Activated CD4-positive, alpha-beta memory T cell treated with anti-CD3 and anti-CD28 coated beads for 36 hours (primary cell): ENCODE measurements at regions not wholly inside any gene's neighbourhood (a gene's known extent, or its start where the extent isn't known, plus 50 kb on each side); places are given as distances from the start of the nearest gene placed in this dataset.

Experiments used
- CTCF ChIA-PET: fragments of 350-600 bp; sonication (Branson Sonifier 250); formaldehyde crosslinking; loops from one replicate; lab custom pipeline; 2021; ENCODE audit warnings: antibody characterized with exemption, inconsistent platforms; lab: Charles Lee
- POLR2A ChIA-PET: fragments of 350-600 bp; sonication (Branson Sonifier 250); formaldehyde crosslinking; loops from one replicate; lab custom pipeline; 2021; ENCODE audit warnings: antibody characterized with exemption; lab: Charles Lee
- DNase-seq: peaks from one replicate; pipeline ENCODE4 v3.0.0-alpha.2; 2020
- H3K27ac Mint-ChIP-seq: one replicate; pipeline ENCODE4 v1.8.0; 2021; ENCODE audit warnings: mixed read lengths
- H3K27me3 Mint-ChIP-seq: one replicate; pipeline ENCODE4 v1.8.0; 2021; ENCODE audit warnings: mixed read lengths
- H3K36me3 Mint-ChIP-seq: one replicate; pipeline ENCODE4 v1.8.0; 2021; ENCODE audit warnings: mixed read lengths
- H3K4me1 Mint-ChIP-seq: one replicate; pipeline ENCODE4 v1.8.0; 2021; ENCODE audit warnings: low read depth, mixed read lengths
- H3K4me3 Mint-ChIP-seq: one replicate; pipeline ENCODE4 v1.8.0; 2021; ENCODE audit warnings: mild to moderate bottlenecking, mixed read lengths
- H3K9me3 Mint-ChIP-seq: one replicate; pipeline ENCODE4 v1.8.0; 2021; ENCODE audit warnings: mixed read lengths
- intact Hi-C: fragments of 100-400 bp; cut with micrococcal nuclease; formaldehyde crosslinking; loops from one replicate; pipeline ENCODE4 v1.15.1; 2023

GRCh38 chr5:3654515-3654914, 58.9 kb downstream of the IRX1 start:
- H3K4me1 Mint-ChIP-seq = no peaks in the 10 kb centered on the region
- no peaks in the 10 kb centered on the region for H3K36me3 Mint-ChIP-seq
- ChIA-PET CTCF (no interaction called here), POLR2A (no interaction called here)
- DNase-seq = no peak
- no peak overlapping the region for H3K27ac Mint-ChIP-seq
- intact Hi-C loops = no loop called here
- H3K4me3 Mint-ChIP-seq = no peak overlapping the region
- H3K9me3 Mint-ChIP-seq = peaks cover 14% of the 10 kb centered on the region
- H3K27me3 Mint-ChIP-seq = no peaks in the 10 kb centered on the region

- no peak overlapping the region for H3K27ac Mint-ChIP-seq
- CTCF ChIA-PET = no interaction called here
These were observed 61.2 kb downstream of the IRX1 start for GRCh38 chr5:3656803-3657202.

DNA sequence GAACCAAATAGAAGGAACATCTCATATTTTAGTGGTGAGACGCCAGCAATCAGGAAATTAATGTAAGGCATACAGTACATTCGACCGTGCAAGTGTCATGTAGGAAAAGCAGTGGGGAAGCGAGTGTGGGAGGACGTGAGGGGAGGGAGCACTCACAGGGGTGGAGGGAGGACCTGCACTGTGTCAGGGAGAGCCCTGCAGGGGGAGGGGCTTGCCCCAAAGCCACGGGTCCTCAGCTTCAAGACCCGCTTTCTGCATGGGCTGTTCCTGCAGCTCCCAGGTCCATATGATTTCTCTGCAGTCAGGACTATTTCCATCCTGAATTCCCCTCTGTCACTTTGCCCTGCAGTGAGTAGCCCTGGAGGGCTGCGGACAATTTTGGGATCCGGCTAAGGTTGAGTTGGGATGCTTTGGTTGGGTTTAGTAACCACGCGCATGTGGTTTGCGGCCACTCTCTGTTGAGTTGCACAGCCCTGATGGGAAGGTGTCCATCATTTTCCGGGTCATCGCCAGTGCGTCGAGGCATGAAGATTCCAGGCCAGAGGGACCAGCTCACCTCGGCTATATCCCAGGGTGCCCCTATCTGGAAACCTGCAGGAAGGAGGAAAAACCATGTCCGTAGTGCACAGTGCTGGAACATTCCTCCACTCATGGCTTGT, 61.9 kb downstream of the IRX1 start:
- H3K4me3 Mint-ChIP-seq = no peak overlapping the region
- intact Hi-C loops = no loop called here
- POLR2A ChIA-PET = no interaction called here
- no peak for DNase-seq
- H3K4me1 Mint-ChIP-seq = no peaks in the 10 kb centered on the region
- CTCF ChIA-PET = no interaction called here
- H3K36me3 Mint-ChIP-seq = no peaks in the 10 kb centered on the region
- H3K9me3 Mint-ChIP-seq = peaks cover 8% of the 10 kb centered on the region
- no peaks in the 10 kb centered on the region for H3K27me3 Mint-ChIP-seq
- no peak overlapping the region for H3K27ac Mint-ChIP-seq

More at GRCh38 chr5:3656803-3657202, 61.2 kb downstream of the IRX1 start:
- Mint-ChIP-seq H3K4me3 (no peak overlapping the region), H3K36me3 (no peaks in the 10 kb centered on the region), H3K27me3 (no peaks in the 10 kb centered on the region), H3K9me3 (peaks cover 8% of the 10 kb centered on the region), H3K4me1 (no peaks in the 10 kb centered on the region)
- POLR2A ChIA-PET = no interaction called here
- intact Hi-C loops = no loop called here
- no peak for DNase-seq

GRCh38 chr5:3658929-3659328, 63.3 kb downstream of the IRX1 start:
- no peaks in the 10 kb centered on the region for H3K36me3 Mint-ChIP-seq
- no peak overlapping the region for H3K27ac Mint-ChIP-seq
- H3K4me3 Mint-ChIP-seq = no peak overlapping the region
- peaks cover 8% of the 10 kb centered on the region for H3K9me3 Mint-ChIP-seq
- intact Hi-C loops = no loop called here
- ChIA-PET CTCF (no interaction called here), POLR2A (no interaction called here)
- DNase-seq = no peak
- H3K4me1 Mint-ChIP-seq = no peaks in the 10 kb centered on the region
- H3K27me3 Mint-ChIP-seq = no peaks in the 10 kb centered on the region

- intact Hi-C loops = no loop called here
These were observed 64.3 kb downstream of the IRX1 start for GRCh38 chr5:3659907-3660306.

GRCh38 chr5:3660630-3661029, 65.0 kb downstream of the IRX1 start:
- Mint-ChIP-seq H3K4me1 (no peaks in the 10 kb centered on the region), H3K4me3 (no peak overlapping the region), H3K9me3 (peaks cover 8% of the 10 kb centered on the region), H3K27ac (no peak overlapping the region), H3K36me3 (no peaks in the 10 kb centered on the region), H3K27me3 (no peaks in the 10 kb centered on the region)
- DNase-seq = no peak
- intact Hi-C loops = no loop called here
- ChIA-PET POLR2A (no interaction called here), CTCF (no interaction called here)

More at GRCh38 chr5:3659907-3660306, 64.3 kb downstream of the IRX1 start:
- no peaks in the 10 kb centered on the region for H3K27me3 Mint-ChIP-seq
- no peak overlapping the region for H3K27ac Mint-ChIP-seq
- no peak for DNase-seq
- H3K4me3 Mint-ChIP-seq = no peak overlapping the region
- CTCF ChIA-PET = no interaction called here
- POLR2A ChIA-PET = no interaction called here
- H3K36me3 Mint-ChIP-seq = no peaks in the 10 kb centered on the region
- no peaks in the 10 kb centered on the region for H3K4me1 Mint-ChIP-seq
- H3K9me3 Mint-ChIP-seq = peaks cover 8% of the 10 kb centered on the region

GRCh38 chr5:3661755-3662296, 66.2 kb downstream of the IRX1 start:
- intact Hi-C loops = no loop called here
- Mint-ChIP-seq H3K4me1 (no peaks in the 10 kb centered on the region), H3K4me3 (no peak overlapping the region), H3K36me3 (no peaks in the 10 kb centered on the region), H3K27ac (no peak overlapping the region), H3K27me3 (no peaks in the 10 kb centered on the region), H3K9me3 (peaks cover 8% of the 10 kb centered on the region)
- CTCF ChIA-PET = interaction anchor here (0.6 kb wide), 1 partner anchor 27 kb away, joined by 3 read pairs; no protein-coding TSS in a partner anchor
- POLR2A ChIA-PET = no interaction called here
- no peak for DNase-seq

GRCh38 chr5:3662344-3662743, 66.7 kb downstream of the IRX1 start:
- no peak overlapping the region for H3K4me3 Mint-ChIP-seq
- CTCF ChIA-PET = interaction anchor here (0.6 kb wide), 1 partner anchor 28 kb away, joined by 3 read pairs; no protein-coding TSS in a partner anchor
- no peak overlapping the region for H3K27ac Mint-ChIP-seq
- peaks cover 6% of the 10 kb centered on the region for H3K9me3 Mint-ChIP-seq
- H3K27me3 Mint-ChIP-seq = no peaks in the 10 kb centered on the region
- no peaks in the 10 kb centered on the region for H3K4me1 Mint-ChIP-seq
- DNase-seq = no peak
- intact Hi-C loops = no loop called here
- no peaks in the 10 kb centered on the region for H3K36me3 Mint-ChIP-seq
- POLR2A ChIA-PET = no interaction called here

- H3K36me3 Mint-ChIP-seq = no peaks in the 10 kb centered on the region
- DNase-seq = no peak
- ChIA-PET CTCF (no interaction called here), POLR2A (no interaction called here)
- H3K27me3 Mint-ChIP-seq = no peaks in the 10 kb centered on the region
- H3K4me3 Mint-ChIP-seq = no peak overlapping the region
- intact Hi-C loops = no loop called here
- no peak overlapping the region for H3K27ac Mint-ChIP-seq
- H3K4me1 Mint-ChIP-seq = no peaks in the 10 kb centered on the region
- H3K9me3 Mint-ChIP-seq = peaks cover 13% of the 10 kb centered on the region
These were observed 75.7 kb downstream of the IRX1 start for GRCh38 chr5:3671337-3671736.

GRCh38 chr5:3678801-3679200, 83.2 kb downstream of the IRX1 start:
- H3K4me1 Mint-ChIP-seq = no peaks in the 10 kb centered on the region
- intact Hi-C loops = no loop called here
- H3K27ac Mint-ChIP-seq = no peak overlapping the region
- no peaks in the 10 kb centered on the region for H3K27me3 Mint-ChIP-seq
- H3K36me3 Mint-ChIP-seq = no peaks in the 10 kb centered on the region
- ChIA-PET POLR2A (no interaction called here), CTCF (no interaction called here)
- no peak for DNase-seq
- H3K4me3 Mint-ChIP-seq = no peak overlapping the region
- H3K9me3 Mint-ChIP-seq = no peaks in the 10 kb centered on the region

GRCh38 chr5:3680821-3681220, 85.2 kb downstream of the IRX1 start:
- H3K4me3 Mint-ChIP-seq = no peak overlapping the region
- ChIA-PET POLR2A (no interaction called here), CTCF (no interaction called here)
- intact Hi-C loops = no loop called here
- H3K27me3 Mint-ChIP-seq = no peaks in the 10 kb centered on the region
- H3K9me3 Mint-ChIP-seq = no peaks in the 10 kb centered on the region
- H3K36me3 Mint-ChIP-seq = no peaks in the 10 kb centered on the region
- DNase-seq = no peak
- no peaks in the 10 kb centered on the region for H3K4me1 Mint-ChIP-seq
- no peak overlapping the region for H3K27ac Mint-ChIP-seq

GRCh38 chr5:3684118-3684517, 88.5 kb downstream of the IRX1 start:
- POLR2A ChIA-PET = no interaction called here
- no peaks in the 10 kb centered on the region for H3K4me1 Mint-ChIP-seq
- intact Hi-C loops = no loop called here

DNA sequence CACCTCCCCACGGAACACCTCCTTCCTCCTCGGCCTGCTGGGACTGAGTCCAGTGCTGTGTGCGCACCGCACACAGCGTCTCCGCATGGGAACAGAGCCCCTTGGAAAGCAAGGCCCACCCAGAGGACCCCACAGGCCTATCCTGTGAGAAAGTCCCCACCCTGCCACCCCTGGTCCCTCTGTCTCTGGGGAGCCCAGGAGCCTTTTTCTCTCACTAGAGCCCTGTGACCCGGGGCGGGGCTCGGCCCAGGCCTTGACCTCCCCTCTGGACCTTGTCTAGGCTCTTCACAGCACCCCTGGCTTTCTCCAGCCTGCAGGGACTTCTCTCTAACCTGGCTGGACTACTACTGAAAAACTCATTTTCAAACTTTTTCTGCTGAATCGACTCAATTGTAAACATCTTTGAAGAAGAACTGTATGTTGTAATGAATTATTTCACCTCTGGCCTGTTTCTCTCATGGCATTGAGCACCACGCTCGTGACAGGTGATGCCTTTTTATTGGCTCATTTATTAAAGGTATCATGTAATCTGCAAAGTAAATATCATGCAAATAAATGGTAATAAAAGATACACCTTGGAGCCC, 89.2 kb downstream of the IRX1 start:
- intact Hi-C loops = no loop called here
- H3K4me3 Mint-ChIP-seq = no peak overlapping the region

More at GRCh38 chr5:3684118-3684517, 88.5 kb downstream of the IRX1 start:
- DNase-seq = no peak
- Mint-ChIP-seq H3K27ac (no peak overlapping the region), H3K9me3 (no peaks in the 10 kb centered on the region), H3K36me3 (no peaks in the 10 kb centered on the region), H3K4me3 (no peak overlapping the region), H3K27me3 (no peaks in the 10 kb centered on the region)
- CTCF ChIA-PET = no interaction called here

More for the DNA sequence above, 89.2 kb downstream of the IRX1 start:
- POLR2A ChIA-PET = no interaction called here
- H3K4me1 Mint-ChIP-seq = no peaks in the 10 kb centered on the region
- DNase-seq = no peak
- H3K36me3 Mint-ChIP-seq = no peaks in the 10 kb centered on the region
- CTCF ChIA-PET = no interaction called here
- no peaks in the 10 kb centered on the region for H3K9me3 Mint-ChIP-seq
- no peak overlapping the region for H3K27ac Mint-ChIP-seq
- no peaks in the 10 kb centered on the region for H3K27me3 Mint-ChIP-seq
